ENCODE measurements at regions not wholly inside any gene's neighbourhood (a gene's known extent, or its start where the extent isn't known, plus 50 kb on each side); places are given as distances from the start of the nearest gene placed in this dataset.

- Histone ChIP-seq H3K4me2 (no peak overlapping the region), H3K4me3 (ENCODE audit: low read depth in 2 of 2, low read length in 1 of 2) (no peak overlapping the region), H3K9ac (no peak overlapping the region), H3K9me3 (no peaks in the 10 kb centered on the region), H4K20me1 (ENCODE audit: insufficient read depth) (no peaks in the 10 kb centered on the region), H3K27ac (ENCODE audit: low read depth in 2 of 2, low read length in 1 of 2) (no peak overlapping the region), H3K36me3 (replicated peaks in 1 of 2; ENCODE audit: control insufficient read depth in 1 of 2, insufficient read depth in 2 of 2, low read length in 1 of 2) (no peaks in the 10 kb centered on the region), H3K79me2 (ENCODE audit: insufficient read depth) (no peaks in the 10 kb centered on the region; the same call in 1 of the 2 replicates), H2AFZ (ENCODE audit: low read depth) (no peak overlapping the region), H3F3A (replicated peaks; ENCODE audit: insufficient read depth) (no peaks in the 10 kb centered on the region), H3K9me2 (no peaks in the 10 kb centered on the region), H3K27me3 (ENCODE audit: insufficient read depth) (no peaks in the 10 kb centered on the region), H3K4me1 (ENCODE audit: control insufficient read depth in 1 of 2, insufficient read depth in 2 of 2, low read depth in 1 of 2, low read length in 1 of 2) (peaks cover 0 to 5% of the 10 kb centered on the region in 2 experiments; a peak in 2 of 4 replicates)
- no peak for DNase-seq
- CTCF ChIA-PET: interaction anchor here (1.4 kb wide), 2 partner anchors 11 to 13 kb away, joined by 3 to 4 read pairs; no protein-coding TSS in a partner anchor
- POLR2A ChIA-PET: no interaction called here
- 81% methylated on average over 1 of the region's 1 CpG for WGBS (ENCODE audit: low lambda C conversion rate)
- TF ChIP-seq ZBTB33 (IDR thresholded peaks at IDR 0.05; ENCODE audit: borderline replicate concordance, low read depth): no peak
- TF ChIP-seq EZH2phosphoT487 (IDR thresholded peaks at IDR 0.05; ENCODE audit: borderline replicate concordance, low read depth): no peak
- no peak for TF ChIP-seq YY1 (IDR thresholded peaks at IDR 0.05; ENCODE audit: low read depth)
- no peak for TF ChIP-seq EP300 (IDR thresholded peaks at IDR 0.05; ENCODE audit: borderline replicate concordance in 1 of 2, low read depth in 1 of 2, low read length in 1 of 2)
- TF ChIP-seq CTCF (IDR thresholded peaks at IDR 0.05): no peak
- no peak for TF ChIP-seq USF2 (IDR thresholded peaks at IDR 0.05; ENCODE audit: borderline replicate concordance, low read depth, low read length)
- TF ChIP-seq REST (IDR thresholded peaks at IDR 0.05; ENCODE audit: low read depth, low read length): no peak
Measured at GRCh38 chr9:26308328-26308727, 584.3 kb downstream of the CAAP1 start.

Measured in SK-N-SH (cell line).